K562 (cell line): ENCODE measurements at regions not wholly inside any gene's neighbourhood (a gene's known extent, or its start where the extent isn't known, plus 50 kb on each side); places are given as distances from the start of the nearest gene placed in this dataset.

ENCODE experiments used
- ATAC-seq: fragments of 200-7000 bp; cut with Tn5 transposase; 3 replicates; pipeline ENCODE4 v1.9.1; 2020; ENCODE audit warnings: moderate library complexity
- BruUV-seq: library from RNA; stranded (reverse); fragments of 400-500 nt; replicated peaks from 2 replicates; lab custom pipeline; 2021; lab: Mats Ljungman, UMichigan
- CTCF ChIA-PET: fragments of 300-600 bp; formaldehyde crosslinking; extraction: SDS; loops from one replicate; lab custom pipeline; 2021; ENCODE audit warnings: low intra/inter-chr PET ratio; lab: Yijun Ruan, JAX
- POLR2A ChIA-PET: fragments of 300-600, 350-650 bp; sonication (Branson Sonifier 250); formaldehyde crosslinking; extraction: SDS; loops from one replicate; lab custom pipeline; 2021; ENCODE audit warnings: antibody characterized with exemption, inconsistent platforms; lab: Yijun Ruan, JAX
- DNase-seq, 4 experiments: peaks; one replicate each; pipeline versions ENCODE4 v3.0.0 to v3.0.0-alpha.2; 2011 to 2018; ENCODE audit warnings: low spot score in 3 of 4, mixed read lengths in 3 of 4; ENCODE audit errors: extremely low read depth in 1 of 4
- FAIRE-seq: peaks from 2 replicates; lab custom pipeline; 2011; peaks lifted over from hg19 to GRCh38; lab: Jason Lieb, UNC
- H2AFZ ChIP-seq: 2 replicates; pipeline ENCODE4 v1.6.0; 2011; ENCODE audit warnings: low read depth, low read length, control low read depth, inconsistent platforms
- H3K27ac ChIP-seq: fragments of 200-600 bp; 3 replicates; pipeline ENCODE4 v1.8.0; 2011; ENCODE audit warnings: low read depth, mild to moderate bottlenecking, control low read depth, inconsistent platforms, low read length, moderate library complexity, mixed read lengths; ENCODE audit errors: extremely low read depth
- H3K27me3 ChIP-seq, 2 experiments: fragments of 300-600 bp in 1 of 2; 2 replicates in 1 of 2; 3 replicates in 1 of 2; pipeline versions ENCODE4 v1.6.0 to v1.8.0; 2011; ENCODE audit warnings: inconsistent platforms in 2 of 2, low read length in 2 of 2, mild to moderate bottlenecking in 1 of 2, mixed read lengths in 1 of 2, moderate library complexity in 1 of 2; ENCODE audit not compliant: control insufficient read depth in 2 of 2, insufficient read depth in 2 of 2
- H3K36me3 ChIP-seq: fragments of 300-600 bp; 3 replicates; pipeline ENCODE4 v1.8.0; 2011; ENCODE audit warnings: mild to moderate bottlenecking, low read length, inconsistent platforms; ENCODE audit not compliant: control insufficient read depth, insufficient read depth
- H3K4me1 ChIP-seq, 2 experiments: fragments of 200-600 bp in 1 of 2; replicated peaks in 1 of 2; 2 replicates in 1 of 2; 3 replicates in 1 of 2; pipeline versions ENCODE4 v1.5.1 to v1.8.0; 2011; ENCODE audit warnings: inconsistent platforms in 2 of 2, low read length in 2 of 2, mild to moderate bottlenecking in 1 of 2, mixed read lengths in 1 of 2, moderate library complexity in 1 of 2; ENCODE audit not compliant: control insufficient read depth in 2 of 2, insufficient read depth in 2 of 2
- H3K4me2 ChIP-seq: 2 replicates; pipeline ENCODE4 v1.6.1; 2011; ENCODE audit warnings: low read length, control low read depth, inconsistent platforms, mixed read lengths; ENCODE audit not compliant: insufficient read depth
- H3K4me3 ChIP-seq: fragments of 200-600 bp; sonication (generic), shearing (Covaris generic); 2 replicates; pipeline ENCODE4 v1.5.1; 2016; ENCODE audit warnings: control low read depth, inconsistent platforms
- H3K79me2 ChIP-seq: fragments of 200-600 bp; 3 replicates; pipeline ENCODE4 v1.8.0; 2011; ENCODE audit warnings: low read length, inconsistent platforms; ENCODE audit not compliant: control insufficient read depth, insufficient read depth
- H3K9ac ChIP-seq, 2 experiments: 2 replicates each; pipeline versions ENCODE4 v1.6.0 to v1.6.1; 2011; ENCODE audit warnings: low read depth in 2 of 2, low read length in 2 of 2, control low read depth in 1 of 2, inconsistent platforms in 1 of 2, mild to moderate bottlenecking in 1 of 2, mixed read lengths in 1 of 2; ENCODE audit not compliant: insufficient read depth in 1 of 2
- H3K9me1 ChIP-seq: one replicate; pipeline ENCODE4 v1.6.0; 2011; ENCODE audit warnings: inconsistent platforms, mild to moderate bottlenecking, low read length, moderate library complexity; ENCODE audit not compliant: control insufficient read depth, insufficient read depth
- H3K9me3 ChIP-seq: replicated peaks from 2 replicates; pipeline ENCODE4 v1.5.1; 2011; ENCODE audit warnings: low read depth, low read length, inconsistent platforms; ENCODE audit not compliant: control insufficient read depth, insufficient read depth
- H4K20me1 ChIP-seq: replicated peaks from 2 replicates; pipeline ENCODE4 v1.6.1; 2011; ENCODE audit warnings: low read length, inconsistent platforms, mixed read lengths; ENCODE audit not compliant: control insufficient read depth, insufficient read depth
- CEBPG ChIP-seq, 3 experiments: fragments of 200-800 bp in 1 of 3; sonication (Bioruptor generic) in 1 of 3; sonication (generic) in 1 of 3; formaldehyde crosslinking in 1 of 3; IDR thresholded peaks in 2 of 3; conservative IDR thresholded peaks in 1 of 3; 2 replicates each; pipeline versions ENCODE4 v1.6.1 to v1.8.0; 2016 to 2022; ENCODE audit warnings: missing compliant biosample characterization in 2 of 3, missing genetic modification characterization in 2 of 3, mild to moderate bottlenecking in 1 of 3, missing genetic modification reagents in 1 of 3
- DDX20 ChIP-seq: fragments of 450-650 bp; IDR thresholded peaks from 2 replicates; pipeline ENCODE4 v1.6.1; 2016; ENCODE audit warnings: missing genetic modification characterization, low read depth, mild to moderate bottlenecking, missing compliant biosample characterization, moderate library complexity
- DMBX1 ChIP-seq: fragments of 250-450 bp; sonication (Bioruptor Pico); IDR thresholded peaks from 2 replicates; pipeline ENCODE4 v1.8.0; 2022; ENCODE audit warnings: inconsistent platforms, mild to moderate bottlenecking, moderate library complexity, borderline replicate concordance
- EGR1 ChIP-seq: fragments of 450-650 bp; conservative IDR thresholded peaks from 2 replicates; pipeline ENCODE4 v1.6.1; 2017; ENCODE audit warnings: mild to moderate bottlenecking
- ELF1 ChIP-seq: fragments of 200-800 bp; sonication (Bioruptor generic); IDR thresholded peaks from 2 replicates; pipeline ENCODE4 v1.6.1; 2016; ENCODE audit warnings: missing genetic modification characterization, missing compliant biosample characterization
- NCOR1 ChIP-seq: fragments of 450-650 bp; IDR thresholded peaks from 2 replicates; pipeline ENCODE4 v1.6.1; 2016; ENCODE audit warnings: mild to moderate bottlenecking, moderate library complexity
- SMARCE1 ChIP-seq: fragments of 450-650 bp; IDR thresholded peaks from 2 replicates; pipeline ENCODE4 v1.7.1; 2016; ENCODE audit warnings: mild to moderate bottlenecking
- SRSF7 ChIP-seq: fragments of 200-400 bp; formaldehyde crosslinking; optimal IDR thresholded peaks from 2 replicates; pipeline ENCODE3; 2017; ENCODE audit warnings: mild to moderate bottlenecking, low read depth, low read length
- TAF9B ChIP-seq: fragments of 450-650 bp; IDR thresholded peaks from 2 replicates; pipeline ENCODE4 v1.6.1; 2018; ENCODE audit warnings: mild to moderate bottlenecking; ENCODE audit not compliant: partially characterized antibody
- U2AF2 ChIP-seq: fragments of 200-400 bp; formaldehyde crosslinking; optimal IDR thresholded peaks from 2 replicates; pipeline ENCODE3; 2017; ENCODE audit warnings: low read depth, mild to moderate bottlenecking, low read length
- XRCC5 ChIP-seq: fragments of 200-400 bp; formaldehyde crosslinking; IDR thresholded peaks from 2 replicates; pipeline ENCODE4 v1.6.1; 2017; ENCODE audit warnings: low read depth, mild to moderate bottlenecking, low read length
- WGBS: fragments of 100-300 bp; shearing (Covaris generic); methylation state at CpG from one replicate; pipeline ENCODE4 v1.1.6; 2016; ENCODE audit warnings: low coverage, mixed read lengths; ENCODE audit not compliant: insufficient coverage; ENCODE audit errors: missing lambda C conversion rate; 5-methylcytosine and 5-hydroxymethylcytosine counted together
- in situ Hi-C: fragments of 300-500 bp; cut with MboI; formaldehyde crosslinking; loops from 4 replicates; pipeline ENCODE4 v1.15.0; 2018; ENCODE audit warnings: inconsistent platforms, mixed read lengths
- intact Hi-C: fragments of 100-400 bp; cut with micrococcal nuclease; formaldehyde crosslinking; loops from 2 replicates; pipeline ENCODE4 v1.14.2; 2022
- TF ChIP-seq, protein P1 (sequence below): fragments of 450-650 bp; formaldehyde crosslinking; IDR thresholded peaks from 2 replicates; pipeline ENCODE4 v1.4.0; 2020; ENCODE audit warnings: mild to moderate bottlenecking, moderate library complexity

DNA sequence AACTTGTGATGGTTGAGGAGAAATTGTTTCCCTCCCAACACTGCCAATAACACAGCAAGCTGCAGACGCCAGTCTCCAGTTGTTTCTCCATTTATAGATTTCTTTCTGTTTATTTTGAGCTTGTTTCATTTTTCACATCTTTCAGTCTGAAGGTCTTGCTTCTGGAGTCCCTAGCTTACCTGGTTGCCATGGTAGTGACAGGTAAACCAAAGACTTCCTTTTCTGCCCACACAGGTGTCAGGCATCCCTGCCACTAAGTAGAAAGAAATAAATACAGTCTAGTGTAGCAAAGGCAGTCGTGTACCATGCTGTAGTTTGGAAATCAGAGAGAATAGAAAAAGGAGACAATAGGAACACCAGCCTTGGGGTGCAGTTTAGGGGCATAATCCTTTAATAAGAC lies 82.8 kb downstream of the MARCHF4 start:
- no peaks in the 10 kb centered on the region for H3K36me3 ChIP-seq
- no peak for TF ChIP-seq EGR1
- TF ChIP-seq, protein P1, sequence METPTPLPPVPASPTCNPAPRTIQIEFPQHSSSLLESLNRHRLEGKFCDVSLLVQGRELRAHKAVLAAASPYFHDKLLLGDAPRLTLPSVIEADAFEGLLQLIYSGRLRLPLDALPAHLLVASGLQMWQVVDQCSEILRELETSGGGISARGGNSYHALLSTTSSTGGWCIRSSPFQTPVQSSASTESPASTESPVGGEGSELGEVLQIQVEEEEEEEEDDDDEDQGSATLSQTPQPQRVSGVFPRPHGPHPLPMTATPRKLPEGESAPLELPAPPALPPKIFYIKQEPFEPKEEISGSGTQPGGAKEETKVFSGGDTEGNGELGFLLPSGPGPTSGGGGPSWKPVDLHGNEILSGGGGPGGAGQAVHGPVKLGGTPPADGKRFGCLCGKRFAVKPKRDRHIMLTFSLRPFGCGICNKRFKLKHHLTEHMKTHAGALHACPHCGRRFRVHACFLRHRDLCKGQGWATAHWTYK (CRISPR knock-in tag), result no peak
- TF ChIP-seq U2AF2, result no peak
- no peak for TF ChIP-seq SMARCE1
- H3K4me3 ChIP-seq, result no peak overlapping the region
- ATAC-seq, result no peak
- peaks cover 0 to 15% of the 10 kb centered on the region in 2 experiments; a peak in 4 of 5 replicates for H3K4me1 ChIP-seq
- ChIA-PET CTCF (no interaction called here), POLR2A (no interaction called here)
- H3K79me2 ChIP-seq, result no peaks in the 10 kb centered on the region
- no peak overlapping the region for H3K9ac ChIP-seq
- H3K4me2 ChIP-seq, result no peak overlapping the region
- no peaks in the 10 kb centered on the region for H4K20me1 ChIP-seq
- no peak overlapping the region for H3K27ac ChIP-seq
- FAIRE-seq, result no peak
- in situ Hi-C loops, result no loop called here
- no peak for DNase-seq
- H3K27me3 ChIP-seq, result no peaks in the 10 kb centered on the region; a peak in 1 of 5 replicates
- no peaks in the 10 kb centered on the region for H3K9me1 ChIP-seq
- 0% methylated on average over 2 of the region's 2 CpGs for WGBS
- intact Hi-C loops, result no loop called here
- H3K9me3 ChIP-seq, result no peaks in the 10 kb centered on the region
- no TSS peak for BruUV-seq
- H2AFZ ChIP-seq, result no peak overlapping the region

DNA sequence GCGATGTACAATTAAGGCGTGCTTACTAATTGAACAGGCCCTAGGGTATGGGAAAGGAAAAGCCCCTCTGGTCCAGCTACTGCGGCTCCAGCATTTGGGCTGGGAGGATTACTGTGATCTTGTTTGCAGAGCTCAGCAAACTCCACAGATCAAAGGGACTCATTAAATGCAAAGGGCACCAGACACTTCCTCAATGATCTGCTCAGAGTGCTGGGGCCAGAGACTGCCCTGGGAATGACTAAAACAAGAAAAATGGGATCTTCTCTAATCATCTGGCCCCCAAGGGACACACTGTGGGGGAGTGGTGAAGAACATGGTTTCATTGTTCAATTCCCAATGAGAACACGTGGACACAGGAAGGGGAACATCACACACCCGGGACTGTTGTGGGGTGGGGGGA lies 85.0 kb downstream of the MARCHF4 start:
- H3K36me3 ChIP-seq, result no peaks in the 10 kb centered on the region
- no peak for DNase-seq
- in situ Hi-C loops, result no loop called here
- no peak overlapping the region for H2AFZ ChIP-seq
- BruUV-seq, result no TSS peak
- no peak for FAIRE-seq
- ChIA-PET POLR2A (interaction anchor here (0.6 to 1.3 kb wide), 2 partner anchors 11 to 12 kb away, joined by 3 read pairs; no protein-coding TSS in a partner anchor), CTCF (no interaction called here)
- WGBS, result 0% methylated on average over 4 of the region's 5 CpGs
- H3K4me3 ChIP-seq, result no peak overlapping the region
- no peaks in the 10 kb centered on the region; a peak in 1 of 5 replicates for H3K27me3 ChIP-seq
- H3K9me3 ChIP-seq, result no peaks in the 10 kb centered on the region
- H3K9me1 ChIP-seq, result no peaks in the 10 kb centered on the region
- H4K20me1 ChIP-seq, result no peaks in the 10 kb centered on the region
- peaks cover 0 to 5% of the 10 kb centered on the region in 2 experiments; a peak in 3 of 5 replicates for H3K4me1 ChIP-seq
- ATAC-seq, result no peak
- H3K27ac ChIP-seq, result no peak overlapping the region
- no peak overlapping the region for H3K4me2 ChIP-seq
- no peak overlapping the region for H3K9ac ChIP-seq
- H3K79me2 ChIP-seq, result no peaks in the 10 kb centered on the region
- intact Hi-C loops, result no loop called here
- TF ChIP-seq NCOR1 (no peak), DMBX1 (CRISPR knock-in tag) (no peak), TAF9B (no peak), XRCC5 (no peak), SRSF7 (no peak), ELF1 (tag) (no peak), DDX20 (tag) (no peak), CEBPG (CRISPR knock-in tag; IDR thresholded peaks at IDR 0.05) (no peak), CEBPG (tag; conservative IDR thresholded peaks at IDR 0.05 in 1 of 2, IDR thresholded peaks at IDR 0.05 in 1 of 2) (no peak)
